ENCODE measurements at regions not wholly inside any gene's neighbourhood (a gene's known extent, or its start where the extent isn't known, plus 50 kb on each side); places are given as distances from the start of the nearest gene placed in this dataset.

GRCh38 chr13:63433546-63434150 is 2018.0 kb upstream of the PCDH20 start:
- ChIA-PET CTCF (interaction anchor here (1.3 kb wide), 1 partner anchor 22 kb away, joined by 3 read pairs; no protein-coding TSS in a partner anchor), POLR2A (no interaction called here)
- no peaks in the 10 kb centered on the region for H3K9me3 ChIP-seq (replicated peaks; ENCODE audit: control insufficient read depth, insufficient read depth, low read length)
- intact Hi-C loops (cut with micrococcal nuclease): no loop called here
- H3K4me3 ChIP-seq (replicated peaks in 1 of 3; ENCODE audit: insufficient read depth in 1 of 3, low read depth in 1 of 3, low read length in 3 of 3): no peak overlapping the region
- H3K4me1 ChIP-seq (ENCODE audit: control insufficient read depth, extremely low read depth, insufficient read depth, low read length): peaks cover 10% of the 10 kb centered on the region
- no peaks in the 10 kb centered on the region for H3K79me2 ChIP-seq (ENCODE audit: control insufficient read depth, insufficient read depth, low read length)
- dilution Hi-C loops (cut with MboI; ENCODE audit: extremely low pct_ligation_motif_present, low sequenced_read_pairs): no loop called here
- BruUV-seq (replicated peaks): no TSS peak
- H3K9ac ChIP-seq (replicated peaks; ENCODE audit: extremely low read depth, insufficient read depth, low read length): no peak overlapping the region
- no peaks in the 10 kb centered on the region for H3K27me3 ChIP-seq (ENCODE audit: control insufficient read depth in 2 of 2, insufficient read depth in 2 of 2, low read length in 2 of 2)
- no peaks in the 10 kb centered on the region for H3K9me1 ChIP-seq (replicated peaks; ENCODE audit: control insufficient read depth, extremely low read depth, insufficient read depth, low read length)
- FAIRE-seq (no peak), DNase-seq (ENCODE audit: low read depth, low spot score) (peak; percentile 84)
- H3K4me2 ChIP-seq (ENCODE audit: insufficient read depth, low read length): peak overlapping the region; percentile 11
- H4K20me1 ChIP-seq (replicated peaks; ENCODE audit: control insufficient read depth, extremely low read depth, insufficient read depth, low read length): no peaks in the 10 kb centered on the region
- no peak overlapping the region for H3K27ac ChIP-seq (ENCODE audit: insufficient read depth, low read depth, low read length)
- TF ChIP-seq POLR2A (IDR thresholded peaks at IDR 0.05; ENCODE audit: low read depth, low read length): no peak
- no peak for TF ChIP-seq EZH2 (IDR thresholded peaks at IDR 0.05; ENCODE audit: borderline replicate concordance, low read depth, low read length, severe bottlenecking)
- peak; percentile 56 for TF ChIP-seq GATA2 (IDR thresholded peaks at IDR 0.05; ENCODE audit: insufficient read depth, insufficient read length, low read depth, low read length)
- peak; percentile 26 for TF ChIP-seq FOS (IDR thresholded peaks at IDR 0.05; ENCODE audit: borderline replicate concordance, insufficient read depth, low read length)
- TF ChIP-seq JUN (IDR thresholded peaks at IDR 0.05; ENCODE audit: borderline replicate concordance, insufficient read depth, insufficient read length, low read depth): no peak
- H3K36me3 ChIP-seq (ENCODE audit: control insufficient read depth in 2 of 2, extremely low read depth in 1 of 2, insufficient read depth in 2 of 2, low read length in 2 of 2): no peaks in the 10 kb centered on the region
- H2AFZ ChIP-seq (ENCODE audit: low read depth, low read length): no peak overlapping the region

GRCh38 chr13:63427170-63427569 is 2011.5 kb upstream of the PCDH20 start:
- no peaks in the 10 kb centered on the region for H3K27me3 ChIP-seq (ENCODE audit: control insufficient read depth in 2 of 2, insufficient read depth in 2 of 2, low read length in 2 of 2)
- H2AFZ ChIP-seq (ENCODE audit: low read depth, low read length): no peak overlapping the region
- no peak overlapping the region for H3K9ac ChIP-seq (replicated peaks; ENCODE audit: extremely low read depth, insufficient read depth, low read length)
- H3K4me1 ChIP-seq (ENCODE audit: control insufficient read depth, extremely low read depth, insufficient read depth, low read length): no peaks in the 10 kb centered on the region
- dilution Hi-C loops (cut with MboI; ENCODE audit: extremely low pct_ligation_motif_present, low sequenced_read_pairs) (no loop called here), intact Hi-C loops (cut with micrococcal nuclease) (no loop called here)
- H3K36me3 ChIP-seq (ENCODE audit: control insufficient read depth in 2 of 2, extremely low read depth in 1 of 2, insufficient read depth in 2 of 2, low read length in 2 of 2): no peaks in the 10 kb centered on the region
- DNase-seq (ENCODE audit: low read depth, low spot score) (no peak), FAIRE-seq (no peak)
- no peak overlapping the region for H3K4me2 ChIP-seq (ENCODE audit: insufficient read depth, low read length)
- no peak for TF ChIP-seq JUN (IDR thresholded peaks at IDR 0.05; ENCODE audit: borderline replicate concordance, insufficient read depth, insufficient read length, low read depth)
- no peak for TF ChIP-seq MYC (IDR thresholded peaks at IDR 0.05; ENCODE audit: low read depth, low read length)
- no peak for TF ChIP-seq EZH2 (IDR thresholded peaks at IDR 0.05; ENCODE audit: borderline replicate concordance, low read depth, low read length, severe bottlenecking)
- TF ChIP-seq, protein P1, sequence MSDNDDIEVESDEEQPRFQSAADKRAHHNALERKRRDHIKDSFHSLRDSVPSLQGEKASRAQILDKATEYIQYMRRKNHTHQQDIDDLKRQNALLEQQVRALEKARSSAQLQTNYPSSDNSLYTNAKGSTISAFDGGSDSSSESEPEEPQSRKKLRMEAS (IDR thresholded peaks at IDR 0.05; ENCODE audit: insufficient read depth, insufficient read length): no peak
- no peak for TF ChIP-seq GATA2 (IDR thresholded peaks at IDR 0.05; ENCODE audit: insufficient read depth, insufficient read length, low read depth, low read length)
- no peak for TF ChIP-seq POLR2A (IDR thresholded peaks at IDR 0.05; ENCODE audit: low read depth, low read length)
- TF ChIP-seq FOS (IDR thresholded peaks at IDR 0.05; ENCODE audit: borderline replicate concordance, insufficient read depth, low read length): no peak
- no peak for TF ChIP-seq POLR2AphosphoS5 (IDR thresholded peaks at IDR 0.05; ENCODE audit: insufficient read depth, low read depth, low read length)
- TF ChIP-seq, protein P2, sequence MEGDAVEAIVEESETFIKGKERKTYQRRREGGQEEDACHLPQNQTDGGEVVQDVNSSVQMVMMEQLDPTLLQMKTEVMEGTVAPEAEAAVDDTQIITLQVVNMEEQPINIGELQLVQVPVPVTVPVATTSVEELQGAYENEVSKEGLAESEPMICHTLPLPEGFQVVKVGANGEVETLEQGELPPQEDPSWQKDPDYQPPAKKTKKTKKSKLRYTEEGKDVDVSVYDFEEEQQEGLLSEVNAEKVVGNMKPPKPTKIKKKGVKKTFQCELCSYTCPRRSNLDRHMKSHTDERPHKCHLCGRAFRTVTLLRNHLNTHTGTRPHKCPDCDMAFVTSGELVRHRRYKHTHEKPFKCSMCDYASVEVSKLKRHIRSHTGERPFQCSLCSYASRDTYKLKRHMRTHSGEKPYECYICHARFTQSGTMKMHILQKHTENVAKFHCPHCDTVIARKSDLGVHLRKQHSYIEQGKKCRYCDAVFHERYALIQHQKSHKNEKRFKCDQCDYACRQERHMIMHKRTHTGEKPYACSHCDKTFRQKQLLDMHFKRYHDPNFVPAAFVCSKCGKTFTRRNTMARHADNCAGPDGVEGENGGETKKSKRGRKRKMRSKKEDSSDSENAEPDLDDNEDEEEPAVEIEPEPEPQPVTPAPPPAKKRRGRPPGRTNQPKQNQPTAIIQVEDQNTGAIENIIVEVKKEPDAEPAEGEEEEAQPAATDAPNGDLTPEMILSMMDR (IDR thresholded peaks at IDR 0.05; ENCODE audit: extremely low read depth in 1 of 2, insufficient read depth in 1 of 2, low read depth in 1 of 2, low read length in 2 of 2): no peak
- BruUV-seq (replicated peaks): no TSS peak
- no peak overlapping the region for H3K27ac ChIP-seq (ENCODE audit: insufficient read depth, low read depth, low read length)
- H3K4me3 ChIP-seq (replicated peaks in 1 of 3; ENCODE audit: insufficient read depth in 1 of 3, low read depth in 1 of 3, low read length in 3 of 3): no peak overlapping the region
- no peaks in the 10 kb centered on the region for H3K79me2 ChIP-seq (ENCODE audit: control insufficient read depth, insufficient read depth, low read length)
- H4K20me1 ChIP-seq (replicated peaks; ENCODE audit: control insufficient read depth, extremely low read depth, insufficient read depth, low read length): no peaks in the 10 kb centered on the region
- POLR2A ChIA-PET: no interaction called here
- no peaks in the 10 kb centered on the region for H3K9me3 ChIP-seq (replicated peaks; ENCODE audit: control insufficient read depth, insufficient read depth, low read length)
- H3K9me1 ChIP-seq (replicated peaks; ENCODE audit: control insufficient read depth, extremely low read depth, insufficient read depth, low read length): no peaks in the 10 kb centered on the region
- CTCF ChIA-PET: interaction anchor here (0.6 kb wide), 1 partner anchor 1116 kb away, joined by 4 read pairs; no protein-coding TSS in a partner anchor

All from endothelial cell of umbilical vein (primary cell).